Activated T-helper 2 cell treated with anti-CD3 and anti-CD28 coated beads, Interferon-gamma antibody, Interleukin-2, Interleukin-4, amounts not matched to agents 10 μg/mL and 5 μg/mL and 100 μg/mL, durations not matched to agents 14 hours and 24 hours and 36 hours (primary cell): ENCODE measurements at regions not wholly inside any gene's neighbourhood (a gene's known extent, or its start where the extent isn't known, plus 50 kb on each side); places are given as distances from the start of the nearest gene placed in this dataset.

Experiments
- DNase-seq: peaks from one replicate; pipeline ENCODE4 v3.0.0; 2021; ENCODE audit warnings: low spot score
- H3K27ac Mint-ChIP-seq: one replicate; pipeline ENCODE4 v1.8.0; 2021; ENCODE audit warnings: mixed read lengths
- H3K27me3 Mint-ChIP-seq: one replicate; pipeline ENCODE4 v1.8.0; 2021; ENCODE audit warnings: low read depth, mixed read lengths
- H3K36me3 Mint-ChIP-seq: one replicate; pipeline ENCODE4 v1.8.0; 2021; ENCODE audit warnings: low read depth, mixed read lengths
- H3K4me1 Mint-ChIP-seq: one replicate; pipeline ENCODE4 v1.8.0; 2021; ENCODE audit warnings: low read depth, mixed read lengths
- H3K4me3 Mint-ChIP-seq: one replicate; pipeline ENCODE4 v1.8.0; 2021; ENCODE audit warnings: low read depth, mild to moderate bottlenecking, moderate library complexity, mixed read lengths
- H3K9me3 Mint-ChIP-seq: one replicate; pipeline ENCODE4 v1.8.0; 2021; ENCODE audit warnings: mixed read lengths
- intact Hi-C: fragments of 100-400 bp; cut with micrococcal nuclease; formaldehyde crosslinking; loops from one replicate; pipeline ENCODE4 v1.15.1; 2023

DNA sequence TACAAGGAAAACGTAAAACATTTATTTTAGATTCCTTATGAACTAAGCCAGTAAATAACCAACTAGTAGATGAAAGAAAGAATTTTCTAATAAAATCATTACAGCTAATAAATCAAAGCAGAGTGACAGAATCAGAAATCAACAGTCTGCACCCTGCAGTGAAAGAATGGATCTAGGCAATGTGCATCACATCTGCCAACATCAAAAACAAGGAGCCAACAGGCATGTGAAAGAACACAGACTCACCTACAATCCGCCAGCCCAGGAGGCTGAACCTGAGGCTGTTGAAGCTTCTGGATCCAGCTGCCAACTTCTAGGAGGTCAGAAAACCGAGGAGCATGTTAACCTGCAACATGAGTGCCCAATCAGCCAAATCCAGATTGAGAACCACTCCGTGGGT, 196.3 kb downstream of the SETD4 start:
- peaks cover 22% of the 10 kb centered on the region for H3K27me3 Mint-ChIP-seq
- H3K4me3 Mint-ChIP-seq = no peak overlapping the region
- no peaks in the 10 kb centered on the region for H3K36me3 Mint-ChIP-seq
- H3K27ac Mint-ChIP-seq = no peak overlapping the region
- no peaks in the 10 kb centered on the region for H3K9me3 Mint-ChIP-seq
- DNase-seq = no peak
- H3K4me1 Mint-ChIP-seq = no peaks in the 10 kb centered on the region
- intact Hi-C loops = no loop called here

DNA sequence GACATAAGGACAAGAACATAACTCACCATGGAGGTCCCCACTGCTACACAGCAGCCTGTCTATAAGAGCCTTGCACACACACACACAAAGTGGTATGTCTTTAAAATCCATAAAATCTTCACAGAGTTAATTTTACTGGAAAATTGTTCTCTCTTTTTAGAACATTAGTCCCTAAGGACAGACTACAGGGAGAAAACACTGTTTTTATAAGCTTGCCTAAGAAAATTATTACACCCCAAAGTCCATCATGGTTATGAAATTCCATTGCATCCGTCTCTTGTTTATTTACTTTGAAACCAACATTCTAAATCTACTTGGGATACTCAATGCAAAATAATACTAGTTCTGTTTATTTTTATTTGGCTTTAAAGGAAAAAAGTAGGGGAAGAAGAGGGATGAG, 197.4 kb downstream of the SETD4 start:
- no peaks in the 10 kb centered on the region for H3K36me3 Mint-ChIP-seq
- intact Hi-C loops = no loop called here
- no peak for DNase-seq
- no peak overlapping the region for H3K4me3 Mint-ChIP-seq
- H3K9me3 Mint-ChIP-seq = no peaks in the 10 kb centered on the region
- H3K27me3 Mint-ChIP-seq = peaks cover 24% of the 10 kb centered on the region
- H3K4me1 Mint-ChIP-seq = no peaks in the 10 kb centered on the region
- H3K27ac Mint-ChIP-seq = no peak overlapping the region

DNA sequence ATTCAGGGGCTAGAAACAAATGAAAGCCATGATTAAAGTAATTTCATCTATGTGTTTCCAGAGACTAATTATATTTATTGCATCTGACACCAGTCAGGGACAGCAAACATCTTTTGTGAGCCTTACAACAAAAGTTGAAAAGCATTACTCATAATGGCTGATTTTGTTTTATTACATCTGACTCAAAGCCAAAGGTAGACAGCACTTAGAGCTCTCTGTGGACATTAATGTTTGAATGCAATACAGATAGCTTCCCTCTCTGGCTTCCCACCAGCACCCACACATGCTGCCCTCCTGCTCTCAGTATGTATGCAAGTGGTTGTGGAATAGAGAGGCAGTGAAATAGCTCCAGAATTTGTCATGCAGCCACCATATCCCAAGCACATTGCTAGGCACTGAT, 198.7 kb downstream of the SETD4 start:
- intact Hi-C loops = no loop called here
- Mint-ChIP-seq H3K4me1 (no peaks in the 10 kb centered on the region), H3K36me3 (no peaks in the 10 kb centered on the region), H3K27me3 (peaks cover 29% of the 10 kb centered on the region), H3K4me3 (no peak overlapping the region), H3K9me3 (no peaks in the 10 kb centered on the region), H3K27ac (no peak overlapping the region)
- DNase-seq = no peak

GRCh38 chr21:35860189-35860869, 200.0 kb downstream of the SETD4 start:
- intact Hi-C loops = no loop called here
- H3K4me1 Mint-ChIP-seq = no peaks in the 10 kb centered on the region
- no peak overlapping the region for H3K27ac Mint-ChIP-seq
- H3K4me3 Mint-ChIP-seq = no peak overlapping the region
- H3K27me3 Mint-ChIP-seq = peaks cover 40% of the 10 kb centered on the region
- no peaks in the 10 kb centered on the region for H3K36me3 Mint-ChIP-seq
- DNase-seq = no peak
- no peaks in the 10 kb centered on the region for H3K9me3 Mint-ChIP-seq

DNA sequence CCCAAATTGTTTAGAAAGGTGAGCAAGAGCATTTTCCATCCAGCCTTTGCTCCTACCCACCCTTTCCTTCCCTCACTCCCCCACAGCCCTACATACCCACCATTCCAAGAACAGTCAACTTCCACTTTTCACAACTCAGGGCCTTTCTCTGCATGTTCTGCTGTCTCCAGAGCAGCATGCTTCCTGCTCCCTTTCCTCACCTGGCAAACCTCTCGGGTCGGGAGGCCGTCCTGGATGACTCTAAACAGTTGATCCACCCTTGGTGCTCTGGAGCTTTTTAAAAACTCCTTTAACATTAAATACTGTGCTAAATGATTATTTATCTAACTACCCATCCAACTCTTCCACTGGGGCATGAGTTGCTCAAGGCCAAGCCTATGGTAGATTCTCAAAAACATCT, 200.6 kb downstream of the SETD4 start:
- Mint-ChIP-seq H3K9me3 (no peaks in the 10 kb centered on the region), H3K4me3 (no peak overlapping the region), H3K27ac (no peak overlapping the region), H3K27me3 (peaks cover 40% of the 10 kb centered on the region), H3K4me1 (no peaks in the 10 kb centered on the region), H3K36me3 (no peaks in the 10 kb centered on the region)
- intact Hi-C loops = no loop called here
- DNase-seq = no peak

GRCh38 chr21:35857095-35857494, 203.2 kb downstream of the SETD4 start:
- no peak for DNase-seq
- Mint-ChIP-seq H3K9me3 (no peaks in the 10 kb centered on the region), H3K4me1 (no peaks in the 10 kb centered on the region), H3K27me3 (peaks cover 44% of the 10 kb centered on the region), H3K4me3 (no peak overlapping the region), H3K36me3 (no peaks in the 10 kb centered on the region), H3K27ac (no peak overlapping the region)
- intact Hi-C loops = no loop called here

GRCh38 chr21:35855484-35855883, 204.8 kb downstream of the SETD4 start:
- no peak overlapping the region for H3K4me3 Mint-ChIP-seq
- peaks cover 36% of the 10 kb centered on the region for H3K27me3 Mint-ChIP-seq
- intact Hi-C loops = no loop called here
- no peak for DNase-seq
- H3K4me1 Mint-ChIP-seq = no peaks in the 10 kb centered on the region
- H3K9me3 Mint-ChIP-seq = no peaks in the 10 kb centered on the region
- no peaks in the 10 kb centered on the region for H3K36me3 Mint-ChIP-seq
- no peak overlapping the region for H3K27ac Mint-ChIP-seq

- intact Hi-C loops = no loop called here
- no peak overlapping the region for H3K4me3 Mint-ChIP-seq
- no peak overlapping the region for H3K27ac Mint-ChIP-seq
- no peaks in the 10 kb centered on the region for H3K4me1 Mint-ChIP-seq
- no peaks in the 10 kb centered on the region for H3K36me3 Mint-ChIP-seq
- no peak for DNase-seq
- no peaks in the 10 kb centered on the region for H3K9me3 Mint-ChIP-seq
- peaks cover 27% of the 10 kb centered on the region for H3K27me3 Mint-ChIP-seq
These were observed 206.0 kb downstream of the SETD4 start for GRCh38 chr21:35854281-35854680.

DNA sequence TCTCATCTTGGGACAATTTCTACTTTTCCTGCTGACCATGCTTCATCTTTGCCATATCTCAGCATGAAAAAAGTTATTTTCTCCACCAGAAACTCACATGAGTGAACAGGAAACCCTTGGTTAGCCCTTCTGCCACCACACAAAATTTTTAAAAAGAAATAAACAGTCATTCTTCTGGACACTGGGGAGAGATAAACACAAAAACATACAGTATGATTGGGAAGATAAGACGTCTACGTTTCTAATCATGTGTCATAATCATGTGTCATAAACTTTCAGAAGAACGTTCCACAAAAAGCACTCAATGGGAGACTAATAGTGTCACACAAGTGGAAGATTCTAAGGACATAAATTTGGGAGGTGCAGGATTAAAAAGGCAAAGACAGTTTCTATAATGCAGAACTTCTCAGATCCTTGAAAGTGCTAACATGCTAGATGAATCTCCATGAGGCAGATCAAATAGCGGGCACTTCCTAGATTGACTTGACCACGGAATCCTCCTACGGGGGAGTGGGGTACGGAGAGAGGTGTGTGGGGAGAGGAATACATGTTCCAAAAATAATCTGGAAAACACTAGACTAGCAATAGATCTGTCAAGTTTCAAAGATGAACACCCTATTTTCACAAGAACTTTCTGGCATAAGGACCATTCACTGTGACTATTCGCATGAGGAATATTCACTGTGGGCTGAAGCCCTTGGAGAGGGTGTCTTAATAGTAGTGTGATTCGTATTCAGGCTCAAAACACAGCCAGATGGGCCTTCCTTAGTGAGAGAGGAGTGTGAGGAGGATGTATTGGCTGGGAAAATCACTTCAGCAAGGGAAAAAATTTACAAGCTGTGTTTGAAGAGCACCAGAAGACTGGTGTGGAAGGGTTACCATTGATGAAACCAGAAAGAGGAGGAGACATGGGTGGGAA, 206.7 kb downstream of the SETD4 start:
- Mint-ChIP-seq H3K4me3 (no peak overlapping the region), H3K27ac (no peak overlapping the region), H3K36me3 (no peaks in the 10 kb centered on the region), H3K4me1 (no peaks in the 10 kb centered on the region), H3K27me3 (peaks cover 23% of the 10 kb centered on the region), H3K9me3 (no peaks in the 10 kb centered on the region)
- intact Hi-C loops = no loop called here
- no peak for DNase-seq

- Mint-ChIP-seq H3K27ac (no peak overlapping the region), H3K9me3 (no peaks in the 10 kb centered on the region)
- intact Hi-C loops = no loop called here
These were observed 207.5 kb downstream of the SETD4 start for GRCh38 chr21:35852820-35853219.

DNA sequence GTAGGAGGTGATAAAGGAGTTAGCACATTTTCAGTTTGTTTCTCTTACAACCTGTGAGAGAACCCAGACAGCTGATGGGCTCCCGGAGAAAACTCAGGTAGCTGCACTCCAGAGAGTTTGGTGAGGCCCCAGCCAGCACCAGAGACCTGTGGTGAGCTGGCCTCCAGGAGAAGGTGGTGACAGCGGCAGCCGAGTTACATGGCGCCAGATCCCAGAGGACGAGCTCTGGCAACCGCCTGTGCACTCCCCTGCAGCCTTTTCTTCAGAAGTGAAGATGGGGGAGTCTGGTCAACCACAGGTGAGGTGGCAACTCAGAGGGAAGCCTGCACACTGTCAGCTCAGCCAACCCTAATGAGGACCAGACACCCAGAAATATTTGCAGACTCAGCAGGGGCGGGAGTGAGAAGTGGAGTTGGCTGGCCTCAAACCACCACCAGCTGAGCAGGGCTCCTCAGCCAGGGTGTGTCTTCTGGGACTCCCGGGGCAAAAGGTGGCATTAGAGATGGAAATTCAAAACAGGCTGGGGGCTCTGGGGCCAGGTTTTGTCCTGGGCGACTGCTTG, 209.7 kb downstream of the SETD4 start:
- Mint-ChIP-seq H3K27me3 (peaks cover 11% of the 10 kb centered on the region), H3K36me3 (no peaks in the 10 kb centered on the region), H3K4me3 (no peak overlapping the region), H3K4me1 (no peaks in the 10 kb centered on the region), H3K9me3 (no peaks in the 10 kb centered on the region), H3K27ac (no peak overlapping the region)
- DNase-seq = no peak
- intact Hi-C loops = no loop called here

More at GRCh38 chr21:35852820-35853219, 207.5 kb downstream of the SETD4 start:
- peaks cover 23% of the 10 kb centered on the region for H3K27me3 Mint-ChIP-seq
- no peaks in the 10 kb centered on the region for H3K36me3 Mint-ChIP-seq
- no peak overlapping the region for H3K4me3 Mint-ChIP-seq
- no peak for DNase-seq
- no peaks in the 10 kb centered on the region for H3K4me1 Mint-ChIP-seq

DNA sequence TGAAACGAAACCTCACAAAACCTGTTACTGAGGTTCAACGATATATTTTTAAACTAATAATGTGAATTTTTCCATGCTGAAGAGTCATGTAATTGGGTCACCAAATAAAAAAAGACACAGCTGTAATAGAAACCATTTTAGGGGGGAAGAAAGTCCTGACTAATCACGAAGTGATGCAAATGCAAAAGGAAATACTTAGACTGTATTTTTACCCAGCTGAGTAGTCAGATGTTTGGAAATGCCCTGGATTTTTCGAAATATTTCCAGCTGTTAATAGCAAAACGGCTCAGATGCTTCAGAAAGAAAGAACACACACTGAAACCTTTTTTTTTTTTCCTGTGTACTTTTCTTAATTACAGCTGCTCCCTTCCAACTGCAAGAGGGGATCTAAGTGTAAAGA, 210.3 kb downstream of the SETD4 start:
- Mint-ChIP-seq H3K4me1 (no peaks in the 10 kb centered on the region), H3K27me3 (peaks cover 11% of the 10 kb centered on the region), H3K4me3 (no peak overlapping the region), H3K36me3 (no peaks in the 10 kb centered on the region), H3K9me3 (no peaks in the 10 kb centered on the region), H3K27ac (no peak overlapping the region)
- no peak for DNase-seq
- intact Hi-C loops = no loop called here

DNA sequence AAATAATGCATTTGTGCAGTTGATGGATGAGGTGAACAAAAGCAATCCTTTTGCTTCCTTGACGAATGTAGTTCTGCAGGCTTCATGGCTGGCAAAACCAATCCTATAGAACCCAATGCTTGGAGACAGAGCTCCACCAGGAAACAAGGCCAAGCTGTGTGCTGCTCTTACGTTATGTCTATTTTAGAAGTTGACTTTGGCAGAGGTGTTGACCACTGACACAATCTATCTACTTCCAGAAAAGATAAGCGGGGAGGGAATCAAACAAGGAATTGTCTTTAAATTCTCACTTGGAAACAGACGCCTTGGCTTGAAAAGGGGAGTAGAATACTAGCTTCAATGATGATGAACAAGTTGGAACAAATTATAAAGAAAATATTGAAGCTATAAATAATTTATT, 211.2 kb downstream of the SETD4 start:
- no peak overlapping the region for H3K27ac Mint-ChIP-seq
- DNase-seq = no peak
- intact Hi-C loops = no loop called here
- H3K4me3 Mint-ChIP-seq = no peak overlapping the region
- no peaks in the 10 kb centered on the region for H3K36me3 Mint-ChIP-seq
- no peaks in the 10 kb centered on the region for H3K9me3 Mint-ChIP-seq
- H3K4me1 Mint-ChIP-seq = no peaks in the 10 kb centered on the region
- H3K27me3 Mint-ChIP-seq = peaks cover 11% of the 10 kb centered on the region
